HG02852 (cell line): ENCODE measurements at regions not wholly inside any gene's neighbourhood (a gene's known extent, or its start where the extent isn't known, plus 50 kb on each side); places are given as distances from the start of the nearest gene placed in this dataset.
"Not testable (repeated sequence)": the region's sequence is repeated elsewhere in the genome, so short reads cannot be mapped to it uniquely, and the experiment has no call there.

Source experiments
- ATAC-seq: cut with Tn5 transposase; IDR thresholded peaks from one replicate; pipeline ENCODE4 v1.9.1; 2021; ENCODE audit warnings: mild to moderate bottlenecking, moderate library complexity; ENCODE audit not compliant: unreplicated experiment

DNA sequence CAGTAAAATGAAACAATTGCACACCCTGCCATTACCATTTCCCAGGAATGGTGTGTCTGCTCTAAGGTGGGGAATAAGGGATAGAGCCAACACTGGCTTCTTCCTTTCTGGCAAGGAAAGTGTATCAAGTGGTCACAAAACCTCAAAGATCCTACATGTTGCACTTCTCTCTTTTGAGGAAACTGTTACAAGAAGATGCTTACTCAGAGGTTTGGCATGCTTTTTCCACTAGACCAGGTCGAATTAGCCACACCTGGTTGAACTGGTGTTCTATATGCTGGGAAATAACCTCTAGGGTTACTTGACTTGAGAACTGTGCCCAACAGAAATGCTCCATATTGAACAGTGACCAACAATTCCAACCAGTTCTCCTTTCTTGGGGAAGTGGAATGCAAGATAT lies 102.9 kb downstream of the LRRN1 start:
- no peak for ATAC-seq

DNA sequence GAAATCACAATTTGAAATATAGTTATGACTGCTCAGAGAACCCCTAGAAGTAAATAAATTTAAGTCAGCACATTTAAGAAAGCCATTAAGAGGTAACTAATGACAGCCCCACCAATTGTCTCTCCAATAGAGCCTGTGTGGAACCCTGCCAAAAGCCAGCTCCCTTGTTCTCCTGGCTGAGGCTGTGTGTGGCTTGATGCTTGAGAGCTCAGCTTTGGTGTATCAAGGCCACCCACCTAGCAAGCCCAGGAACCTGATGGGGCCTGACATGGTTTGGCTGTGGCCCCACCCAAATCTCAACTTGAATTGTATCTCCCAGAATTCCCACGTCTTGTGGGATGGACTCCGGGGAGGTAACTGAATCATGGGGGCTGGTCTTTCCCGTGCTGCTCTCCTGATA lies 106.9 kb downstream of the LRRN1 start:
- ATAC-seq = no peak

DNA sequence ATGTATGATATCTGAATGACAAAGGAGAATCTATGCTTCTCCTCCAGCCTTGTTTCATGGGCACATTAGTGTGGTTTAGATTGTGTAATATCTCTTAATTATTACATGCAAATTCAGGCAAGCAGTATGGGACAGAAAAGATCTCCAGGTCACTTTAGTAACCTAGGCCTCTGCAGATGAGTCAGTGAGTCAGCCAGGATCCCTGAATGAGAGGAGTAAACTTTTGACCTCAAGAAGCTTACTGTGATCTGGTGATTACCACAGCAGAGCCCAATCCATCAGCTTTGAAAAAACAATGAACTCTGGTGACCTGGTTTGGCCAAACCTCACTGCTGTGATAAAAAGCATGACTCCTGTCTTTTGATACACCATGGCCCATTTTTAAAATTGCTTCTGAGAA lies 107.8 kb downstream of the LRRN1 start:
- no peak for ATAC-seq

DNA sequence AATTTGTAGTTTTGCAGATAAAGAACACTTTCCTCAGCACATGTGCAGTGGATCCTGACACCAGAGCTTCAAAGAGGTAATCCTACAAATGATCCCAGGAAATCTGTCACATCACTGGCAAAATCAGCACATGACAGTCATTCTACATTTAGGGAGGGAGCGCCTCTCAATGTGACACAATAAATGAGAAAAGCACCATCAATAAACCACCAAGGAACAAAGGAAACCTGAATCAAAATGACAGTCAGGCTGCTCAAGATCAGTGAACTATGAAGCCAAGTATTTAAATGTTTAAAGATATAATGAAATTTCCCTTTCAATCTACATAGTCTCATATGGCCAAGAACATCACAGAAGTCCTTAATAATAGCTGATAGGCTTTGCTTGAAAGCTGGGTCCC lies 119.5 kb downstream of the LRRN1 start:
- no peak for ATAC-seq

DNA sequence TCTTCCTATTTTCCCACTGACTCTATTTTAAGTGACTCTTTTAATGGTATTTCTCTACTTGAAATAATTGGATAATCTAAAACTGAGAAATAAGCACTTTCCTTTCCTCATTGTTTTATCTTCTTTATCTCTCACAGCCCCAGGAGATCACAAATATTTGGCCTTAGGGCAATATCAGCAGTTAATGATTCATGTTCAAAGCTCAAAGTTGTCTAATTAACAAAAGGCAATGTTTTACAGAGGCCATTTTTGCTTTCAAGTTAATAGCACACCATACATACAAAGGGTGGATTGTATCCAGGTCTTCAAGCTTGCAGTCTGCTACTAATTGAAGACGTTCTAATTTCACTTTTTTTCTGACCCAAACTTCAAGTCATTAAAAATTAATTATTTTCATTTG lies 120.1 kb downstream of the LRRN1 start:
- no peak for ATAC-seq

DNA sequence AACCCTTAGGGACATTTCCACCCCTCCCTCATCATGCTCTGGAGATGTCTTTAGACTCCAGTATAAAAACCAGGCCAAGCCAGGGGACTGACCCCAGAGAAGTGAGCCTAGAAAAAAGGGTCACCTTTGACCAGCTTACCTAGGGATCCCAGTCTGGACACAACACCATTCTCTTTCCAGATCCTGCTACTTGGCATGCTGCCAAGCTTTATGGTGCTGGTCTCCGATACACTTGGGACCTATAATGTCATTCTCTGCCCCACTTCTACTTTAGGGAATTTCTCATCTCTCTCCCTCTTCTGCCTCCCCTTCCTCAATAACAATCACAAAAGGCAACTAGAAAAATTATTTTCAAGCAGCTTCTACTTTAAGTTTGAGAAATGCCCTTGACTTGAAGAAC lies 124.4 kb downstream of the LRRN1 start:
- no peak for ATAC-seq

DNA sequence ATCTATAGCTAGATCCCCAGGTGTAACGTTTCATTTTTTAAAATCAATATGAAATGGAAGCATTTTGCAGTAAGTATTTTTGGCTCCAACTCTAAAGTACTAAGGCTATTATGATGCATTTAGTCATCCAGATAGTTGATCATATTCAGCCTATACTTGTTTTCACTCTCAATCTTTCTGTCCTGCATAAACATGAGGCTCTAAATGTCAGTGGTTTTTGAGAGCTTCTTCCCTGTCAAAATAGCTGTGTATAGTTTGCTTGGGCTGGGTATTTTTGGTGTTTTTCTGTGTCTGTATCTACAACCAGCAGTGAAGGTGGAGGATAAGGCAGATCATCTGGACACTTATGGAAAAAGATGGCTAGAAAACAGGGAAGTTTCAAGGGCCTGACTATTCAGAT lies 128.0 kb downstream of the LRRN1 start:
- no peak for ATAC-seq

DNA sequence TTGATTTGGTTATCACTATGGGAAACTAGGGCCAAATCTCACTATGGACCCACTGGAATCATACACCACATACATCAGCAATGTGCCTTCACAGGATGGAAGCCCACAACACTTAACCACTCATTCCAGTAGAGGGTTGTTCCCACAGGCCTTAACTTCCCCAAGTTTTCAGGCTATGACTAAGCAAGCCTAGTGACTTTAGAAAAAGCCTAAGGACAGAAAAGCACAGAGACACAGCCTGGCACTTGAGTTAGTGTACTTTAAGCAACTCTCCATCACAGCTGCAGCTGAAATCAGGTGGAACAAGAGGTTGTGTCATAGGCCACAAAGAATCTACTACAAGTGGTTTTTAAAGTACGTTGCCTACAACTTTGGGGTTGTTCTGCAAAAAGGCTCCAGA lies 128.7 kb downstream of the LRRN1 start:
- peak; percentile 67 for ATAC-seq

DNA sequence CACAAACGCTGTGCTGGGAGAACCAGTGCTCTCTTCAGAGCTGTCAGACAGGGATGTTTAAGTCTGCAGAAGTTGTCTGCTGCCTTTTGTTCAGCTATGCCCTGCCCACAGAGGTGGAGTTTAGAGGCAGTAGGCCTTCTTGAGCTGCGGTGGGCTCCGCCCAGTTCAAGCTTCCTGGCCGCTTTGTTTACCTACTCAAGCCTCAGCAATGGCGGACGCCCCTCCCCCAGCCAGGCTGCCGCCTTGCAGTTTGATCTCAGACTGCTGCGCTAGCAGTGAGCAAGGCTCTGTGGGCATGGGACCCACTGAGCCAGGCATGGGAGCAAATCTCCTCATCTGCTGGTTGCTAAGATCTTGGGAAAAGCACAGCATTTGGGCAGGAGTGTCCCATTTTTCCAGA lies 142.1 kb downstream of the LRRN1 start:
- not testable (repeated sequence) for ATAC-seq

DNA sequence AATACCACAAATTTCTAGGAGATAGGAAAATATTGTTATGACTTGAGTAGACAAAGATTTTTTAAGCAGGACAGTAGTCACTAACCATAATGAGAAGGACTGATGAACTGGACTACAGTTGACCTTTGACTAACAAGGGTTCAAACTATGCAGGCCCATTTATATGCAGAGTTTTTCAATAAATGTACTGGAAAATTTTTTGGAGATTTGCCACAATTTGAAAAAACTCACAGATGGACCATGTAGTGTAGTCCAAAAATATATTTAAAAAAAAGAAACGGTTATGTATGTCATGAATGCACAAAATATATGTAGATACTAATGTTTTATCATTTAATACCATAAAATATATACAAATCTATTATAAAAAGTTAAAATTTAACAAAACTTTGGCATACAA lies 151.8 kb downstream of the LRRN1 start:
- ATAC-seq = no peak

DNA sequence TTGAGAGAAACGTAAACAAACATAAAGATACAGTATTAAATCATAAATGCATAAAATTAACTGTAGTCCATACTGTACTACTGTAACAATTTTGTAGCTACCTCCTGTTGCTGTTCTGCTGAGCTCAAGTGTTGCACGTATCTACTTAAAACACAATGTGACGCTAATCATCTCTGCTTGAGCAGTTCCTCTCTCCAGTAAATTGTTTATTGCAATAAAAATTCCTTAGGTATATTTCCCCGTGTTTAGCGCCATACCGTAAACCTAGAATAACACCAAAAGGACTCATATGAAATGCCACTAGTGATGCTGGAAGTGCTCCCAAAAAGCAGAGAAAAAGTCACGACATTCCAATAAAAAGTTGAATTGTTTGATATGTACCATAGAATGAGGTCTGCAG lies 152.3 kb downstream of the LRRN1 start:
- no peak for ATAC-seq

DNA sequence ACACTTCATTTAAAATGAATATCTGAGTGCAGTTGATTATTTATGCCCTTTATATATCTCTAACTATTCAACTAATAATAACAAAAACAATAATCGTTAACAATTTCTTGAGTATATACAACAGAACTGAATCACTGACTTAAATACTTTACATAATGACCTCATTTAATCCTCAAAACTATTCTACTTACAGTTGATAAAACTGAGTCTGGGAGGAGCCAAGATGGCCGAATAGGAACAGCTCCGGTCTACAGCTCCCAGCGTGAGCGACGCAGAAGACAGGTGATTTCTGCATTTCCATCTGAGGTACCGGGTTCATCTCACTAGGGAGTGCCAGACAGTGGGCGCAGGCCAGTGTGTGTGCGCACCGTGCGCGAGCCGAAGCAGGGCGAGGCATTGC lies 163.6 kb downstream of the LRRN1 start:
- ATAC-seq = not testable (repeated sequence)

DNA sequence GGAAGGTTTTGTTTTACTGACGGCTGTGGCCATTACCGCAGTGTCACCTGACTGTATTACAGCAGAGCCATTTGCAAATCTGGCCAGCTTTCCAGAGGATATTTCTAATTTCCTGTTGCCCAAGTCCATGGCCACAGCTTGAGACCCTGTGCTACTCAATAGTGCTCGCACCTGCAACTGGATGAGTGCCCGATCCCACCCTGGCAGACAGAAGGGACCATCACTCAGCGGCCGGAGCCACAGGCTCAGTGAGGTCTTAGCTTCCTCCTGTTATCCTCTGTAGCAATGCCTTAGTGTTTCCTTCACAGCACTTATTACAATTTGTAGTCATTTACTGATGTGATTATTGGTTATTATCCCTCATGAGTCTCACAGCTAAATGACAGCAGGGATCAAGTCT lies 184.8 kb downstream of the LRRN1 start:
- no peak for ATAC-seq

DNA sequence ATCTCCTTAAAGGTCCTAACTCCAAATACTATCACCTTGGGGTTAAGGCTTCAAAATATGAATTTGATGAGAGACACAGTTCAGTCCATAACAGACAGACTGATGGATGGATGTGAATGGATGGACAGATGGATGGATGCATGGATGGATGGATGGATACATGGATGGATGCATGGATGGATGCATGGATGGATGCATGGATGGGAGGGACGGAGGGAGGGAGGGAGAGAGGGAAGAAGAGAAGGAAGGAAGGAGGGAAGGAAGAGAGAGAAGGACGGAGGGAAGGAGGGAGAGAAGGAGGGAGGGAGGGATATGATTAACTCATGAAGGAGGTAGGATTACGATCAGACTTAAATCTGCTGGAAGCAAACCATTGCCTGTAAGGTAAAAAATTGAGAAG lies 192.4 kb downstream of the LRRN1 start:
- no peak for ATAC-seq

DNA sequence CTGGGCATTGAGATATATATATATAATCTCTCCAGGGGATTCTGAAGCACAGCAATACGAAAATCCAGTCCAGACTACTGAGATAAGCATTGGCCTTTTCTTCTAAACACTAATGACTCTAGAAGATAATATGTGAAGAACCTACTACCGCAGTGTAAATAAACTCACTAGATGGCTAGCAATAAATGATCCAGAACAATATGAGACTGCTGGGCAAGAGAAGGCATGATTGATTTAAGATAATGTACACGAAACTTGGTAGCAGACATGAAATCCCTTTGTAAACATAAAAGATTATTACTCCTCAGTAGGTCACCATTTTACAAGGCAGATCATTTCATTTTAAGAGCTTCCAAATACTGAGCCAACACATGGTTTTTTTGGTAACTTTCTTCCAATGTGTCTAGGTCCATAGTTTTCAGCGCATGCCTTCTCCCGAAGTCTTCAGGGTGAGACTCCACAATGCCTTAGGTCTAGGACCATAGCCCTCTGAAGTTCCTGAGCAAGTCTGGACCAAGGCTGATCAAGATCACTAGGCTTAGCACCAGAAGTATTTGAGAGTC lies 193.2 kb downstream of the LRRN1 start:
- no peak for ATAC-seq

DNA sequence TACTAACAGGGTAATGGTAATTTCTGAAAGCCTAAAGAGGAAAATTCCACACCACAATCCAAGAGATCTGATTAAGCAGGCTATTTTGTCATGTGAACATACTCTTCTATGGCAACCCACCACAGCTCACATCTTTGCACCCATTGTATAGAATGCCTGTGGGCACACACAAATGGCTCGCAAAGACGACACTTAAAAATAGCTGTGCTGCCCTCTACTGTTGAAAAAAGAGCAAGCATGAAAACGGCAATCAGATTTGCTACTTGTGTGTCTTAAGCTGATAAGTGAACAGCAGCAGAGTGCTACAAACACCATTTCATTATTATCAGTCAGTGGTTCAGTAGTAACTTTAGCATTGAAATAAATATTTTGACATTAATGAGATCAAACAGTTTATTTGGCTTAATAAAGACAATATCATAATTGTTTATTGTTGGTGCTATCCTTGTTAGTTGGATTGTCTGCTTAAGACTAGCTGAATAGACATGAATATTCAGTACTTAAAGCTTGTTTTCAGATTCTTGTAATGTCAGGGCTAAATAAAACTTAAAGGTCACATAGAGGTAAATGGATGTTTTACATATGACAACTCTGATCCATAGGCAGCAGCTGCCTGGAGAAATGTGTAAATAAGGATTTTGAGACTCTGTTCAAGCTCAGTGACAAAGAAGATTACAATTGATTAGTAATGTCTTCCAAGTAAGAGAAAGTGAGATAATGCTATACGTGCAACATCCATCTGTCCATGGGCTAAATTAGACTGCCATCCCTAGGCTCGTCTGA lies 199.1 kb downstream of the LRRN1 start:
- ATAC-seq = peak; percentile 91

DNA sequence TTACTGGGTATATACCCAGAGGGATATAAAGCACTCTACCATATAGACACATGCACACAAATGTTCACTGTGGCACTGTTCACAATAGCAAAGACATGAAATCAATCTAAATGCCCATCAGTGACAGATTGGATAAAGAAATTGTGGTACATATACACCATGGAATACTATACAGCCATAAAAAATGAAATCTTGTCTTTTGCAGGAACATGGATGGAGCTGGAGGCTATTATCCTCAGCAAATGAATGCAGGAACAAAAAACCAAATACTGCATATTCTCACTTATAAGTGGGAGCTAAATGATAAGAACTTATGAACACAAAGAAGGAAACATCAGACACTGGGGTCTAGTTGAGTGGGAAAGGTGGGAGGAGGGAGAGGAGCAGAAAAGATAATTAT lies 200.1 kb downstream of the LRRN1 start:
- not testable (repeated sequence) for ATAC-seq

DNA sequence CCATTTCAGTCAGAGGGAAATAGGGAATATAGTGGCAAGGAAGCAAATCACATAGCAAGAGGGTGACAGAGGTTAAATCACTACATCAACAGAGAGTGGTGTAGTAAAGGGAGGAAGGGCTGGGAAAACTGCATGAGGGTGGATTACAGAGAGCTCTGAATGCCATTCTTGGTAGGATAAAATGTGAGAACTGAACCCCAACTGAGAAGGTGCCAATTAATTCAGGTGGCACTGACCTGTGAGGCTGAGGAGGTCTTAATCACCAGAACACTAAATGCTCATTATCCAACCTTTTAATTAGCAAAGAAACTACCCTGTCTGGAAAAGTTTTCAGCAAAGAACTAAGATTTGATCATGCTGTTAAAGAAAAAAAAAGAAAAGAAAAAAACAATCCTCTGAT lies 202.7 kb downstream of the LRRN1 start:
- no peak for ATAC-seq

DNA sequence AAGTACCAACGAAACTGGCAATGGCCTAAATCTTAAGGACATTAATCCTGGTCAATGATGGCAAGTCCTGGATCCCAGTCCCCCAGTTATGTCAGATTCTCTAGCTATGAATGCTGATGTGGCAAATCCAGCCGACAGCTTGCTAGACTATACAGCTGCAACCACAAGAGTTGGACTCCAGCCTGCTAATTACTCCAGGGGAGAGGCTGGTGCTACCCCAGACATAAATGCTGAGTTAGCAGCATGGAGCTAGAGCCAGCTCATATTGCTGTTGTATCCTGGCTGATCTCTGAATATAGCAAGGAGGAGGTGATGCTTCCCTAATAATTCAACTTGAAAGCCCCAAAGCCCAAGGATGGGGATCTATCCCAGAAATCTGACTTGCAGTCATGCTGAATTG lies 207.1 kb downstream of the LRRN1 start:
- no peak for ATAC-seq

DNA sequence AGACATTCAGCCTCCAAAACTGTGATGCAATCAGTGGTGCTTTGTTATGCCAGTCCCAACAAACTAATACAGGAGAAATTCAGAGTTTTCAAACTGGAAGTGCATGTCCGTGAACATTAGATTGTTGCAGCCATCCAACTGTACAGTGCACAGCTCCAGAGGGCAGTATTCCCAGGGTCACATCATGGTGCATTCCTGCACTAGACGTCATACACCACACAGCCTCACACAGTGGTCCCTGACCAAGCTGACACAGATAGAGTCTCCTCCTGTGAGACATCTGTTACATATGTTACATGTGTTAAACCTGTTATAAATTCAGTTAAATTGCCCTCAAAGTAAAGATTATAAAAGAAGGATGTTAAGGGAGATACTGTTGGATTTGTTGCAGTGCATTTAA lies 209.0 kb downstream of the LRRN1 start:
- ATAC-seq = no peak

DNA sequence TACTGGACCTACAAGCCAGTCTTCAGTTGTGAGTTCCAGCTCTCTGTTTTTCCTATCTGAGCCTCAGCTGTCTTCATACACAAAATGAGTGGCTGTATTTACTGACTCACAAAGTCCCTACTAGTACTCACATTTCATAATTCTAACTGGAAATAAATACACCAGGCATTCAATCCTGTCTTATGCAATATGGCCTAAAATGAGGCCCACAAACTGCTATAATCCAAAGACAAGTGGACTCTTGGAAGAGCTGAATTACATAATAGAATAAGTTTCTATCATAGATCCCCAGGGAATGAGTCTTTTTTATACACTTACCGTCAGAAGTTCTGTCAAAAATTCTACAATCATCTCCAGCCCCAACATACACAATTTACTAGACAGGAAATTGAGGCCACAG lies 211.9 kb downstream of the LRRN1 start:
- no peak for ATAC-seq

DNA sequence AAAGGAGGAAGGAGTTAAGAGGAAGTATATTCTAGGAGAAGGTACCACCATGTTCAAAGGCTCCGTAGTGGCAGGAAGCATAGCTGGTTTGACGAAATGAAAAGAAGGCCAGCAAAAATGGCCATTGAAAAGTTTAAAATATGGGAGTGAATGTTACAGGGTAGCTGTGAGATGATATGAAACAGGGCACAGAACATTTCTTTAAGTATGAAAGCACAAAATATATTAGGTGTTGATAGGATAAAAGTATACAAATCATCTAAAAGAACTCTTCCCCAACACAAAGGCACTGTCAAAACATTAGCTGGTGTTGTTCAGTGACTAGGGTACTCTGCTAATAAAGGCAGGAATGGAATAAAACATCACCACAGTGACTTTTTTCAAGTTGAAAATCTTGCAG lies 216.2 kb downstream of the LRRN1 start:
- no peak for ATAC-seq

DNA sequence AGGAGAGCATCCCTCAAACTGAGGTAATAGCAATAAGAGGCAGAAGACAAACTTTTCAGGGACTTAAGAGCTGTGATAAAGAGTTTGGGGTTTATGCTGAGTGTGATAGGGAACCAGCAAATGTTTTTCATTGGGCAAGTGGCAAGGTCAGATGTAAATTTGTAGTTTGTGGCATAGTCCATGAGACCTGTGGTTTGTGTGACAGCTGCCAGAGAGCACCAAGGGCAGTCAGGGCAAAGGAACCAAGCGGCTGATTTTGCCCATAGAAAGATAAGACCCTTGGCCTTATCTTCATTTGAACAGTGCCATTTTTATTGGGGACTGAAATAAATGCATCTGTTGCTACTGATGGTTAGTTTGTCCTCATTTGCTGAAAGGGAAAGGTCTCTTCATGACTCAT lies 220.3 kb downstream of the LRRN1 start:
- no peak for ATAC-seq
